OCI-LY3 (cell line): ENCODE measurements at regions not wholly inside any gene's neighbourhood (a gene's known extent, or its start where the extent isn't known, plus 50 kb on each side); places are given as distances from the start of the nearest gene placed in this dataset.

Experiments
- H2AFZ ChIP-seq: fragments of 200-600, 300-600 bp; shearing (Covaris generic); 2 replicates; pipeline ENCODE4 v1.6.0; 2014; ENCODE audit warnings: antibody characterized with exemption, low read depth, low read length
- H3K27ac ChIP-seq: fragments of 200-600, 300-600 bp; sonication (generic); 2 replicates; pipeline ENCODE4 v1.5.1; 2014; ENCODE audit warnings: mild to moderate bottlenecking, low read length, moderate library complexity, mixed read lengths
- H3K27me3 ChIP-seq: fragments of 200-600, 300-600 bp; sonication (generic); 2 replicates; pipeline ENCODE4 v1.6.1; 2014; ENCODE audit warnings: low read depth, low read length, mixed read lengths
- H3K36me3 ChIP-seq: fragments of 200-600, 300-600 bp; sonication (generic); replicated peaks from 2 replicates; pipeline ENCODE3; 2014; ENCODE audit warnings: low read depth, low read length, mixed read lengths
- H3K4me1 ChIP-seq: fragments of 300-600, 200-600 bp; sonication (generic); 2 replicates; pipeline ENCODE4 v1.6.1; 2014; ENCODE audit warnings: low read length, mixed read lengths
- H3K4me2 ChIP-seq: fragments of 200-600, 300-600 bp; sonication (generic); 2 replicates; pipeline ENCODE4 v1.6.1; 2014; ENCODE audit warnings: low read length, mixed read lengths
- H3K4me3 ChIP-seq: fragments of 300-600, 200-600 bp; sonication (generic); 2 replicates; pipeline ENCODE4 v1.5.1; 2014; ENCODE audit warnings: antibody characterized with exemption, mild to moderate bottlenecking, low read length, moderate library complexity
- H3K79me2 ChIP-seq: fragments of 300-600, 200-600 bp; shearing (Covaris generic); 2 replicates; pipeline ENCODE4 v1.6.1; 2014; ENCODE audit warnings: mild to moderate bottlenecking, low read length, mixed read lengths
- H3K9ac ChIP-seq: fragments of 300-600, 200-600 bp; shearing (Covaris generic); 2 replicates; pipeline ENCODE4 v1.6.0; 2014; ENCODE audit warnings: mild to moderate bottlenecking, low read length, moderate library complexity
- H3K9me3 ChIP-seq: fragments of 200-600, 300-600 bp; shearing (Covaris generic); 2 replicates; pipeline ENCODE4 v1.6.1; 2014; ENCODE audit warnings: low read length, mixed read lengths; ENCODE audit not compliant: insufficient read depth
- H4K20me1 ChIP-seq: fragments of 200-600, 300-600 bp; sonication (generic); 2 replicates; pipeline ENCODE4 v1.6.1; 2016; ENCODE audit warnings: low read length, mixed read lengths; ENCODE audit not compliant: insufficient read depth
- CTCF ChIP-seq: fragments of 200-600, 300-600 bp; sonication (generic); IDR thresholded peaks from 2 replicates; pipeline ENCODE4 v1.5.1; 2014; ENCODE audit warnings: antibody characterized with exemption, low read length, low read depth
- EZH2phosphoT487 ChIP-seq: fragments of 200-600 bp; shearing (Covaris generic); IDR thresholded peaks from 2 replicates; pipeline ENCODE4 v1.6.1; 2018; ENCODE audit warnings: antibody characterized with exemption, mixed run types, low read depth

GRCh38 chrX:15943391-15943790 is 88.8 kb upstream of the AP1S2 start:
- TF ChIP-seq EZH2phosphoT487 (no peak), CTCF (no peak)
- Histone ChIP-seq H2AFZ (no peak overlapping the region), H3K27ac (no peak overlapping the region), H3K9ac (no peak overlapping the region), H3K4me1 (no peaks in the 10 kb centered on the region), H3K4me3 (no peak overlapping the region), H3K36me3 (no peaks in the 10 kb centered on the region), H3K27me3 (peaks cover 6% of the 10 kb centered on the region; the same call in 1 of the 2 replicates), H3K4me2 (no peak overlapping the region), H4K20me1 (no peaks in the 10 kb centered on the region), H3K9me3 (no peaks in the 10 kb centered on the region), H3K79me2 (no peaks in the 10 kb centered on the region)

GRCh38 chrX:15942307-15942706 is 87.7 kb upstream of the AP1S2 start:
- TF ChIP-seq EZH2phosphoT487 (no peak), CTCF (no peak)
- Histone ChIP-seq H3K4me3 (no peak overlapping the region), H3K27me3 (peaks cover 6% of the 10 kb centered on the region; the same call in 1 of the 2 replicates), H3K27ac (no peak overlapping the region), H3K36me3 (no peaks in the 10 kb centered on the region), H3K9ac (no peak overlapping the region), H3K4me2 (no peak overlapping the region), H2AFZ (no peak overlapping the region), H3K79me2 (no peaks in the 10 kb centered on the region), H4K20me1 (no peaks in the 10 kb centered on the region), H3K4me1 (no peaks in the 10 kb centered on the region), H3K9me3 (no peaks in the 10 kb centered on the region)

GRCh38 chrX:15939737-15940136 is 85.1 kb upstream of the AP1S2 start:
- Histone ChIP-seq H3K4me3 (no peak overlapping the region), H3K9me3 (no peaks in the 10 kb centered on the region), H3K4me1 (no peaks in the 10 kb centered on the region), H3K79me2 (no peaks in the 10 kb centered on the region), H2AFZ (no peak overlapping the region), H3K9ac (no peak overlapping the region), H3K27me3 (peaks cover 3% of the 10 kb centered on the region; the same call in 1 of the 2 replicates), H3K27ac (no peak overlapping the region), H4K20me1 (no peaks in the 10 kb centered on the region), H3K36me3 (no peaks in the 10 kb centered on the region), H3K4me2 (no peak overlapping the region)
- TF ChIP-seq EZH2phosphoT487 = no peak
- no peak for TF ChIP-seq CTCF

GRCh38 chrX:15938072-15938471 is 83.5 kb upstream of the AP1S2 start:
- Histone ChIP-seq H3K4me1 (no peaks in the 10 kb centered on the region), H3K4me3 (no peak overlapping the region), H3K27ac (no peak overlapping the region), H3K36me3 (no peaks in the 10 kb centered on the region), H3K4me2 (no peak overlapping the region), H3K79me2 (no peaks in the 10 kb centered on the region), H3K27me3 (0 out of 2 replicates have a peak, but pooled peaks cover 8% of the 10 kb centered on the region), H4K20me1 (no peaks in the 10 kb centered on the region), H3K9ac (no peak overlapping the region), H2AFZ (no peak overlapping the region), H3K9me3 (no peaks in the 10 kb centered on the region)
- TF ChIP-seq EZH2phosphoT487 (no peak), CTCF (no peak)
